Immature natural killer cell (primary cell): ENCODE measurements at regions not wholly inside any gene's neighbourhood (a gene's known extent, or its start where the extent isn't known, plus 50 kb on each side); places are given as distances from the start of the nearest gene placed in this dataset.

Experiments used
- DNase-seq, 3 donors: peaks; one replicate each; pipeline ENCODE4 v3.0.0; 2022; ENCODE audit warnings: mixed read lengths in 1 of 3
- H3K27ac Mint-ChIP-seq, 6 donors: one replicate each; pipeline ENCODE4 v1.8.0; 2020; ENCODE audit warnings: mixed read lengths in 6 of 6, mild to moderate bottlenecking in 5 of 6, inconsistent platforms in 4 of 6, moderate library complexity in 3 of 6
- H3K27me3 Mint-ChIP-seq, 3 donors: one replicate each; pipeline ENCODE4 v1.8.0; 2020 to 2021; ENCODE audit warnings: low read depth in 3 of 3, mild to moderate bottlenecking in 3 of 3, mixed read lengths in 3 of 3, moderate library complexity in 3 of 3, inconsistent platforms in 1 of 3
- H3K36me3 Mint-ChIP-seq, 3 donors: one replicate each; pipeline ENCODE4 v1.8.0; 2020; ENCODE audit warnings: mixed read lengths in 3 of 3, inconsistent platforms in 2 of 3, mild to moderate bottlenecking in 2 of 3
- H3K4me1 Mint-ChIP-seq, 2 donors: one replicate each; pipeline ENCODE4 v1.8.0; 2020; ENCODE audit warnings: inconsistent platforms in 2 of 2, mild to moderate bottlenecking in 2 of 2, mixed read lengths in 2 of 2, moderate library complexity in 1 of 2
- H3K4me3 Mint-ChIP-seq, 5 donors: one replicate each; pipeline ENCODE4 v1.8.0; 2020; ENCODE audit warnings: mild to moderate bottlenecking in 5 of 5, mixed read lengths in 5 of 5, inconsistent platforms in 3 of 5, moderate library complexity in 3 of 5
- H3K9me3 Mint-ChIP-seq, 6 donors: one replicate each; pipeline ENCODE4 v1.8.0; 2020; ENCODE audit warnings: mild to moderate bottlenecking in 6 of 6, mixed read lengths in 6 of 6, inconsistent platforms in 4 of 6, moderate library complexity in 3 of 6

DNA sequence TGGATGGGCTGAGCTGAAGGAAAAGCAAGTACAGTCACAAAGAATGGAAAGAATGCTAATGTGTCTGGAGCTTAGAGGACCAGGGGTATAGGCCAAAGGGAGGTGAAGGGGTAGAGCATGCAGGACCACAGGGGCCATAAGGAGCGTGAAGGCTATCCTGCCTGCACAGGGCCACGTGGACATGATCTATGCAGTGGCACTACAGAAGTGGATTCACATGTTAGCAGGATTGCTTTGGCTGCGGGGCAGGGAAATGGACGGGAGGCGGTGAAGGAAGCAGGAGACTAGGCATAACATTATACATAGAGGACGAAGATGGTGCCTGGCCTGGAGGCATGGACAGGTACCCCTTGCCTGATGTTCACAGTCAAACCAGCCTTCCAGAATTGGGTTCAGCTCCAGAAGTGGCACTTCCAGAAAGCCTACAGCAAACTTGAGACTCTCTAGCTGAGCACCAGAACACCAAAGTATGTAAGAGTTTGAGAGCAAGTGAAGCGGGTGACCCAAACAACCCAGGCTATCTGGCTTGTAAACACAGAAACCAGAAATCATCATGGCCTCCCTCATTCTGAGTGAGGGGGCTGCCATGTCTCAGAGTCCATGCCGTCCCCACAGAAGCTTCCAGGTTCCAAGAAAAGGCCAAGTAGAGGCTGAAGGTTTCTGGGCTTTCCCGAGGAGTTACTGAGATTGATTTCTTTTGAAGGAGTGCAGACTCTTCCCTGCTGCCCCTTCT lies 135.5 kb upstream of the JUN start:
- Mint-ChIP-seq H3K36me3 (peaks cover 0 to 4% (median 3%) of the 10 kb centered on the region in 3 donors), H3K4me1 (peaks cover 16 to 19% of the 10 kb centered on the region in 2 donors), H3K27ac (no peak overlapping the region), H3K27me3 (peaks cover 2 to 3% (median 3%) of the 10 kb centered on the region in 3 donors), H3K9me3 (peaks cover 0 to 7% (median 3%) of the 10 kb centered on the region in 6 donors), H3K4me3 (no peak overlapping the region)
- DNase-seq, result no peak

DNA sequence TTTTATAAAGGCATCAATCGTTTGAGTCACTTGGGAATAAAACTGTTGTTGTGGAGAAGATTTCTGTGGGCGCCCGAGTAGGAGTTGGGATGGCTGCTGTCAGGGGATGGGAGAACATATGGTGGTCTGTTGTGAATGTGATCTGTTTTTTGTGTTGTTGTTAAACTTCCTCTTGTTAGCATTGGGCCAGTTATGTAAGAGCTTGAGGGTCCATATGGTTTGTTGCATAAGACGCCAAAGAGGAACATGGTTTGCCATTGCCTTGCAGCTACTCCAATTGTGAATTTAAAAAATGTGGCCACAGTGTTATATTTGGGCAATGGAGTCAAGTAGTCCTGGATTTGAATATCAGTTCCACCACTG lies 136.1 kb upstream of the JUN start:
- no peak overlapping the region for H3K4me3 Mint-ChIP-seq
- peaks cover 0 to 4% (median 1%) of the 10 kb centered on the region in 6 donors for H3K9me3 Mint-ChIP-seq
- H3K36me3 Mint-ChIP-seq, result peaks cover 0 to 3% (median under 1%) of the 10 kb centered on the region in 3 donors
- no peak overlapping the region for H3K27ac Mint-ChIP-seq
- no peak for DNase-seq
- H3K27me3 Mint-ChIP-seq, result peaks cover 2 to 3% (median 3%) of the 10 kb centered on the region in 3 donors
- H3K4me1 Mint-ChIP-seq, result peaks cover 16 to 19% of the 10 kb centered on the region in 2 donors

DNA sequence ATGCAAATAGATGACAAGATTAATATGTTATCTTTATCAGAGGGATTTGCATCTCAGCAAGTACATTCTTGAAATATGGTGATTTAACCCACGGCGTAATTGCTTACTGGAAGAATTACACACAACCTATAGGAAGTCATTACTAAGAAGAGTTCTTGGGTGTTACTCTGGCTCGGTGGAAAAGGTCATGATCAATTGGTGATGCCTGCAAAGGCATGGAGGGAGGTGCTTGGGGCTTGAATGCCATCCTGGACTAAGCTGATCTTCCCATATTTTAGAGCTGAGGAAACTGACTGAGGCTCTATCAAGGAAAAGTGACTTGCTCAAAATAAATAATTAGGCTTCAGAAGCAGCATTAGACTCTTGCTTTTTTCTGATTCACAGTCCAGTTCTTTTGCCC lies 137.5 kb upstream of the JUN start:
- DNase-seq, result no peak
- Mint-ChIP-seq H3K4me3 (no peak overlapping the region), H3K4me1 (peaks cover 16 to 19% of the 10 kb centered on the region in 2 donors), H3K27ac (no peak overlapping the region), H3K9me3 (no peaks in the 10 kb centered on the region), H3K27me3 (peaks cover 1 to 3% (median 2%) of the 10 kb centered on the region in 3 donors), H3K36me3 (no peaks in the 10 kb centered on the region)

DNA sequence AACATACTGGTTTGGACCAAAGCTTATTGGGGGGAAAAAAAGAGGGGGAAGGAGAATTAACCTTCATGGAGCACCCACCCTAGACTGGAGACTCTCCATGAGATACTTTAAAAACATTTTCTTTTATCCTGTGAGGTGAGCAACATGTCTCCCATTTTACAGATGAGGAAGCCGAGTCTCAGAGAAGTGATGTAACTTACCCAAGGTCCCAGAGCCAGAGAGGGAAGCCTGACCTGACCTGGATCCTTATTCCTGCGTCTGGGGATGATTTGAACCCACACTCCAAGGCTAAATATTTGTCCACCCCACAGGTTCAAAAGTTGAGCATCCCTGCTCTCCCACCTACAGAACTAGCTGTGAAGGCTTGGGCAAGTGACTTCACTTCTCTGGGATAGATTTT lies 137.9 kb upstream of the JUN start:
- no peak for DNase-seq
- Mint-ChIP-seq H3K27me3 (peaks cover 1 to 3% (median 2%) of the 10 kb centered on the region in 3 donors), H3K36me3 (no peaks in the 10 kb centered on the region), H3K4me1 (peaks cover 16 to 19% of the 10 kb centered on the region in 2 donors), H3K4me3 (no peak overlapping the region), H3K9me3 (no peaks in the 10 kb centered on the region), H3K27ac (no peak overlapping the region)

DNA sequence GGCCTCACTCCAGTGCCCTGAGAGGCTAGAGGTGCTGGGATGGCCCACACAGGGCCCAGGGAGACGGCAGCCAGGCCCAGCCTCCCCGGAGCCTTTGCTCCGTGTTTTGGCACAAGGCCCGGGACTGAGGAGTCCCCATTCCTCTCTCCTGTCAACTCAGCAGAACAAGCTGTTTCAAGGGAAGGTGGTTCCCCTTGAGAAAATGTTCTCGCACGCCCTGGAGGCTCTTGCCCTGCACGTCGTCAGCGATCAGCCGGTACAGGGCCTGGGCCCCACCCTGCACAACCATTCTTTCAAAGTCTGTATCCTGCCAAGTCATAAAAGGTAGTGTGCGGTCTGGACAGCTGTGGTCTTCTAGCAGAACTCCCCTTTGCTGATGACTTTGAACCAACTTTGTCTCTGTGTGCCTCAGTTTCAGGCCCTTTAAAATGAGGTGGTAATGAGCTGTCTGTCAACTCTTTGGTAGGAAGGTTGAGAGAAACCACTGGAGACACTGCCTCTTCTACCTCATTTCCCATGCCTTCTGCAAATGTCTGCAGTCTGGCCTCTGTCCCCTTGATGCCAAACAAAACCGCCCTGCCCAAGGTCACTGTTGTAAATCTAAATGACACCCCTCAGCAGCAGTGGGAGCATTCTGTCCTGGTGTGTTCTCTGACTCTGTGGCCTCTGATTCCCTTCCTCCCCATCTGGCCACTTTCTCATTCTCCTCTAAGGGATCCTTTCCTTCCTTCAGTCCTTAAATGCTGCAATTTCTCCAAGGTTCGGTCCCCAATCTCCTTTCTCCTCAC lies 138.6 kb upstream of the JUN start:
- Mint-ChIP-seq H3K27me3 (peaks cover under 1 to 3% (median 3%) of the 10 kb centered on the region in 3 donors), H3K4me3 (peak overlapping the region in 1 of 5 donors; percentile 7), H3K4me1 (peaks cover 16 to 19% of the 10 kb centered on the region in 2 donors), H3K27ac (peak overlapping the region in 3 of 6 donors; percentile 19 to 65 (median 42)), H3K9me3 (no peaks in the 10 kb centered on the region), H3K36me3 (no peaks in the 10 kb centered on the region)
- DNase-seq, result peak in 1 of 3 donors; percentile 15

DNA sequence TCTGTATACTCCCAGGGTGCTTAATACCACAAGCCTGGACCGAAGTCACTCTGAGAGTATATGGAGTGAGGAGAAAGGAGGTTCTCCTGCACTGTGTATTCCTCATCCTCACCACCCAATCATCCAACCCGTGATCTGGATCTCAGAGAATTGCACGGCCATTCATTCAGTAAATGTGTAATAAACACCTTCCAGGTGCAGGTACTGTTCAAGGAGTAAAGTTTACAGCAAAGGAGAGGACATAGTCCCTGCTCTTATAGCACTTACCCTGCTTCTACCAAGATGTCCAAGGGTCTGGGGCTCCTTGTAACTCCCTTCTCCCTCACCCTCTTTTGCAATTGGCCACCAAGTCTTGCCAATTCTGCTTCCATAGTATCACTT lies 139.2 kb upstream of the JUN start:
- Mint-ChIP-seq H3K4me3 (no peak overlapping the region), H3K27me3 (peaks cover 0 to 3% (median 3%) of the 10 kb centered on the region in 3 donors), H3K36me3 (no peaks in the 10 kb centered on the region), H3K27ac (peak overlapping the region in 2 of 6 donors; percentile 42 to 65), H3K9me3 (no peaks in the 10 kb centered on the region), H3K4me1 (peaks cover 16 to 19% of the 10 kb centered on the region in 2 donors)
- no peak for DNase-seq

DNA sequence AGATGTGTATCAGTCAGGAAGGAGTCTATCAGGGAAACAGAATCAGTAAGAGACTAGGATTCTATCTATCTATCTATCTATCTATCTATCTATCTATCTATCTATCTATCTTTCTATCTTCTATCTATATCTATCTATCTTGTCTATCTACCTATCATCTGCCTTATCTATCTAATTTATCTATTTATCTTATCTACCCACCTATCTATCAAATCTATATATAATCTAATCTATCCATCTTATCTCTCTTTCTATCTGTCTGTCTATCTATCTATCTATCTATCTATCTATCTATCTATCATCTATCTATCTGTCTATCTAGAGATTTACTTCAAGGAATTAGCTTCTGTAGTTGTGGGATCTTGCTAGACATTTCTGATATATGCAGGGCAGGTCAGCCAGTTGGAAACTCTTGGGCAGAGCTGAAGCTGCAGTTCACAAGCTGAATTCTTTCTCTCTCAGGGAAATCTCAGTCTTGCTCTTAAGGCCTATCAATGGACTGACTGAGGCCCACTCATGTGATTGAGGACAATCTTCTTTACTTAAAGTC lies 140.2 kb upstream of the JUN start:
- Mint-ChIP-seq H3K27me3 (peaks cover 0 to 3% (median 3%) of the 10 kb centered on the region in 3 donors), H3K4me3 (no peak overlapping the region), H3K36me3 (no peaks in the 10 kb centered on the region), H3K27ac (no peak overlapping the region), H3K9me3 (no peaks in the 10 kb centered on the region), H3K4me1 (peaks cover 16 to 19% of the 10 kb centered on the region in 2 donors)
- no peak for DNase-seq

DNA sequence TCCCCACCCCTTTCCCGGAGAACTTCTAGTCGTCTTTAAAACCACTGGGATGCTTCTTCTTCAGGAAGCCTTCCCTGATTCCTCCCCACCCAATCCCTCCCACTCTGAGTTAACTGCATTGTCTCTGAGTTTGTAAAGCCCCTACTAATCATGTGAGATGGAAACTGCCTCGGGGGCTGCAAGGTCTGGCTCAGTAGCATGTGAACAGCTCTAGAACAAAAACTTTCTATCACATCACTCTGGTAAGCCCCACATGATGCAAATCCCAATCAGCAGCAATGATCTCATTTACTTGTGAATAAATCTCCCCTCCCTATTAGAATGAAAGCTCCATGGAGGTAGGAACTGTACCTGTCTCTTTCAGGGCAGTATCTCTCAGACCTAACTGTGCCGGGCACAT lies 141.0 kb upstream of the JUN start:
- H3K9me3 Mint-ChIP-seq, result no peaks in the 10 kb centered on the region
- no peak overlapping the region for H3K4me3 Mint-ChIP-seq
- H3K27me3 Mint-ChIP-seq, result peaks cover 0 to 3% (median 3%) of the 10 kb centered on the region in 3 donors
- peaks cover 15 to 19% of the 10 kb centered on the region in 2 donors for H3K4me1 Mint-ChIP-seq
- no peak for DNase-seq
- no peak overlapping the region for H3K27ac Mint-ChIP-seq
- H3K36me3 Mint-ChIP-seq, result no peaks in the 10 kb centered on the region

DNA sequence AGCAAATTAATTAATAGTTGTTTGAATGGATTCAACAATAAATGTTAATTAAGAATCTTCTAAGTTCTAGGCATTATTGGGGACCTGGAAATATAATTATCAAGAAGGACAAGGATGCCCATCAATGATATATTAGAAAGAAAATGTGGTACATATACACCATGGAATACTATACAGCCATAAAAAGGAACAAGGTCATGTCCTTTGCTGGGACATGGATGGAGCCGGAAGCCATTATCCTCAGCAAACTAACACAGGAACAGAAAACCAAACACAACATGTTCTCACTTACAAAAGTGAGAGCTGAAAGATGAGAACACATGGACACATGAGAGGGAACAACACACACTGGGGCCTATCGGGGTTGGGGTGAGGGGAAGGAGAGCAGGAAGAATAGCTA lies 141.4 kb upstream of the JUN start:
- no peaks in the 10 kb centered on the region for H3K36me3 Mint-ChIP-seq
- peaks cover 13 to 19% of the 10 kb centered on the region in 2 donors for H3K4me1 Mint-ChIP-seq
- H3K4me3 Mint-ChIP-seq, result no peak overlapping the region
- no peaks in the 10 kb centered on the region for H3K9me3 Mint-ChIP-seq
- H3K27ac Mint-ChIP-seq, result no peak overlapping the region
- peaks cover under 1 to 3% (median 3%) of the 10 kb centered on the region in 3 donors for H3K27me3 Mint-ChIP-seq
- no peak for DNase-seq

DNA sequence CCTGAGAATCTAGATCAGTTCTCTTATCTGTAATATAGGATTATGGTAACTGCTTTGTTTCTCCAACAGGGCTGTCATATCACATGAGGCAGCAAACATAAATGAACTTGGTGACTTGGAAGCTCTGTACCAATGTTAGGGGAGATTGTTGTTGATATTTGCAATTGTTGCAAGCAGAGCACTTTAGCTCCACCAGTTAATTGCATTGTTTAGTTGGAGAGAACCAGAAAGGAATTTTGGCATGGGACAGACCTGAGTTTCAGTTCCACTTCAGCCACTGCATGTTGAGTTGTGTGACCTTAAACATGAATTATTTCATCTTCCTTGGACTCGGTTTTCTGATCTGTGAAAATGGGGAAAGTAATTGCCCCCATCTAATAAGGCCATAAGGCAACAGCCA lies 142.3 kb upstream of the JUN start:
- Mint-ChIP-seq H3K27me3 (peaks cover 3 to 6% (median 5%) of the 10 kb centered on the region in 3 donors), H3K4me1 (peaks cover 13 to 19% of the 10 kb centered on the region in 2 donors), H3K27ac (no peak overlapping the region), H3K9me3 (no peaks in the 10 kb centered on the region), H3K36me3 (no peaks in the 10 kb centered on the region), H3K4me3 (no peak overlapping the region)
- no peak for DNase-seq

DNA sequence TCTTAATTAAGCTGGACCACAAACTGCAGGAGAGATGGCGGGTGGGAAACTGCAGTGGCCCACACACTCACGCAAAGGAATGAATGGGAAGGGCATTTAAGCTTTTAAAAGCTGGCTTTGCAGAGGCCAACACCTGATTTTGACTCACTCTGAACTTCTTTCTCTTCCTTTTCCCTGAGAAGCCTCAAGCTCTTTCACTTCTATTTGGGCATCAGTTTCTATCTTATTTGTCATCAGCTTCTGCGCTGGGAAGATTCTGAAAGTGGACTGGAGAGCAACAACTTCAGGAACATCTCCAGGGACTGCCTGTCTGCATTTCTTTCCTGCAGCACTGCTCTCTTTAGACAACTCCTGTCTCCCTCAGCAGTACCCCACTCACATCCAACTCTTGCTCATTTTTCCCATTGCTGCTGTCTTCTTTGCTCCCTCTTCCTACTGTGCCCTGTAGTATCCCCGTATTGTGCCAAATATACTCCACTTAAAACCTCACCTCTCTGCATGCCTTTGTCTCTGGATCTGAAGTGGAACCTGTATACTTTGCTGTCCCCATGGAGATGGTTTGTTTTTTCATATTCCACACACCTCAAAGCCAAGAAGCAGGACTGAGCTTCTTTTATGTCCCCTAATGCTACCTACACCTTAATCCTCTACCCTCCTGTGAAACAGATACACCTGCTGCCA lies 143.3 kb upstream of the JUN start:
- H3K4me1 Mint-ChIP-seq, result peaks cover 21 to 22% of the 10 kb centered on the region in 2 donors
- no peaks in the 10 kb centered on the region for H3K36me3 Mint-ChIP-seq
- peak overlapping the region in 1 of 6 donors; percentile 6 for H3K27ac Mint-ChIP-seq
- no peaks in the 10 kb centered on the region for H3K9me3 Mint-ChIP-seq
- peaks cover 3 to 9% (median 5%) of the 10 kb centered on the region in 3 donors for H3K27me3 Mint-ChIP-seq
- no peak overlapping the region for H3K4me3 Mint-ChIP-seq
- no peak for DNase-seq

DNA sequence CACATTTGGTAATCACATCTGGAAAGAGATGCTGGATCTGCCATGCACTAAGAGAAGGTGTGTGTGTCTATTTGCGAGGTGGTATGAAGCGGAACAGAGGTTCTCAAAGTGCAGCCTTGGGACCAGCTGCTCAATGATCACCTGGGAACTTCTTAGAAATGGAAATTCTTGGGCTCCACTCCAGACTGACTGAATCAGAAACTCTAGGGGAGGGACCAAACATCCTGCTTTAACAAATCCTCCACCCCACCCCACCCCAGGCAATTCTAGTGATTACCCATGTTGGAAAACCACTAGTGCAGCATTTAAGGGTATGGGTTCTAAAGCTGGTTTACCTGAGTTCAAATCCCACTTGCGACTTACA lies 143.9 kb upstream of the JUN start:
- Mint-ChIP-seq H3K27ac (no peak overlapping the region), H3K4me3 (no peak overlapping the region), H3K9me3 (no peaks in the 10 kb centered on the region), H3K27me3 (peaks cover 3 to 9% (median 5%) of the 10 kb centered on the region in 3 donors), H3K36me3 (no peaks in the 10 kb centered on the region), H3K4me1 (peaks cover 20 to 22% of the 10 kb centered on the region in 2 donors)
- no peak for DNase-seq

DNA sequence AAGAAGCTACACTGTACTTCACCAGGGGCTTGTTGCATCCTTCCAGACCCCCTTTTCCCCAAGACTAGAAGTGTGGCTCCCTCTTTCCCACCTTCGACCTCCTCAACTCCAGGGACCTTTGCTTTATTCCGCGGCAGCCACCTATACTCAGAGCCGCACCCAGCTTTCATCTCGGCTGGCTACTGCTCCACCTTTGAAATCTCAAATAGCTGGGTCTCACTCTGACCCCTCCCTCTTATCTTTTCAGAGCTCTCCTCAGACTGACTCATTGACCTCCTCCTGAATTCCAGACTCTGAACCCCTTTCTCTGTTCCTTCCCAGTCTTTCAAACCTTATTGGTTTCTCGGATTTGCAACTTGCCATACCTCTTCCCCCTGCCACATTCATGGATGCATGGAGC lies 144.7 kb upstream of the JUN start:
- H3K36me3 Mint-ChIP-seq, result no peaks in the 10 kb centered on the region
- no peak overlapping the region for H3K4me3 Mint-ChIP-seq
- H3K27ac Mint-ChIP-seq, result no peak overlapping the region
- DNase-seq, result no peak
- H3K27me3 Mint-ChIP-seq, result peaks cover 0 to 9% (median 5%) of the 10 kb centered on the region in 3 donors
- H3K4me1 Mint-ChIP-seq, result peaks cover 21 to 23% of the 10 kb centered on the region in 2 donors
- H3K9me3 Mint-ChIP-seq, result no peaks in the 10 kb centered on the region
